NCI-H82 treated with DMSO at 0.1 percent for 48 hours (cell line): ENCODE measurements at regions not wholly inside any gene's neighbourhood (a gene's known extent, or its start where the extent isn't known, plus 50 kb on each side); places are given as distances from the start of the nearest gene placed in this dataset.
"Not testable (repeated sequence)": the region's sequence is repeated elsewhere in the genome, so short reads cannot be mapped to it uniquely, and the experiment has no call there.

Experiments
- DNase-seq: peaks from one replicate; lab custom pipeline; 2025; ENCODE audit not compliant: unreplicated experiment; lab: John Stamatoyannopoulos, UW

DNA sequence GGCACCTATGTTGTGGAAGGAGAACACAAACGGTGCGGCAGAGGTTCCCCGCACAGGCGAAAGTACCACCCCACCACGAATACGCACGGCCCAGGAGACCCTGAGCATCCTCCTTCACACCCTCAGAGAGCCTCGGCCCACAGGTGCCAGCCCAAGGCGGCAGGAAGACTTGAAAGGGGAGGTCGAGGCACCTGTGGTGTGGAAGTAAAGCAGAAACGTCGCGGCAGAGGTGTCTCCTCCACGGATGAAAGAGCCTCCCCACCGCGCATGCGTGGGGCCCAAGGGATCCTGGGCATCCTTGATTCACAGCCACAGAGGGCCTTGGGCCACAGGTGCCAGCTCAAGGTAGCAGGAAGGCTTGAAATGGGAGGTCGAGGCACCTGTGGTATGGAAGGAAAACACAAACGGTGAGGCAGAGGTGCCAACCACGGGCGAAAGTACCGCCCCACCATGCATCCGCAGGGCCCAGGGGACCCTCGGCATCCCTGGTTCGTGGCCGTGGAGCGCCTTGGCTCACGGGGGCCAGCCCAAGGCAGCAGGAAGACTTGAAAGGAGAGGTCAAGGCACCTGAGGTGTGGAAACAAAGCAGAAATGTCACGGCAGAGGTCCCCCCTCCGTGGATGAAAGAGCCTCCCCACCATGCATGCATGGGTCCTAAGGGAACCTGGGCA, 380.1 kb downstream of the ALG10 start:
- DNase-seq, result no peak

DNA sequence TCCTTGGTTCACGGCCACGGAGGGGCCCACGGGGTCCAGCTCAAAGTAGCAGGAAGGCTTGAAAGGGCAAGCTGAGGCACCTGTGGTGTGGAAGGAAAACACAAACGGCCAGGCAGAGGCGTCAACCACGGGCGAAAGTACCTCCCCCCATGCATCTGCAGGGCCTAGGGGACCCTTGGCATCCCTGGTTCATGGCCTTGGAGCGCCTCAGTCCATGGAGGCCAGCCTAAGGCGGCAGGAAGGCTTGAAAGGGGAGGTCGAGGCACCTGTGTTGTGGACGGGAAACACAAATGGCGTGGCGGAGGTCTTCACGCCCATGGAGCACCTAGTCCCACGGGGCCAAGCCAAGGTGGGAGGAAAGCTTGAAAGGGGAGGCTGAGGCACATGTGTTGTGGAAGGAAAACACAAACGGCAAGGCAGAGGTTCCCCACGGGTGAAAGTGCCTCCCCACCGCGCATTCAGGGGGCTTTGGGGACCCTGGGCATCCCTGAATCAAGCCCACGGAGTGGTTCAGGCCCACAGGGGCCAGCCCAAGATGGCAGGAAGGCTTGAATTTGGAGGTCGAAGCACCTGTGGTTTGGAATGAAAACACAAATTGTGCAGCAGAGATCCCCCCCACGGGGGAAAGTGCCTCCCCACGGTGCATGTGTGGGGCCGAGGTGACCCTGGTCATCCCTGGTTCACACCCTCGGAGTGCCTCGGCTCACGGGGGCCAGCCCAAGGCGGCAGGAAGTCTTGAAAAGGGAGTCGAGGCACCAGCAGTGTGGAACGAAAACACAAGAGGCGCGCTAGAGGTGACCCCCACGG, 380.8 kb downstream of the ALG10 start:
- no peak for DNase-seq

DNA sequence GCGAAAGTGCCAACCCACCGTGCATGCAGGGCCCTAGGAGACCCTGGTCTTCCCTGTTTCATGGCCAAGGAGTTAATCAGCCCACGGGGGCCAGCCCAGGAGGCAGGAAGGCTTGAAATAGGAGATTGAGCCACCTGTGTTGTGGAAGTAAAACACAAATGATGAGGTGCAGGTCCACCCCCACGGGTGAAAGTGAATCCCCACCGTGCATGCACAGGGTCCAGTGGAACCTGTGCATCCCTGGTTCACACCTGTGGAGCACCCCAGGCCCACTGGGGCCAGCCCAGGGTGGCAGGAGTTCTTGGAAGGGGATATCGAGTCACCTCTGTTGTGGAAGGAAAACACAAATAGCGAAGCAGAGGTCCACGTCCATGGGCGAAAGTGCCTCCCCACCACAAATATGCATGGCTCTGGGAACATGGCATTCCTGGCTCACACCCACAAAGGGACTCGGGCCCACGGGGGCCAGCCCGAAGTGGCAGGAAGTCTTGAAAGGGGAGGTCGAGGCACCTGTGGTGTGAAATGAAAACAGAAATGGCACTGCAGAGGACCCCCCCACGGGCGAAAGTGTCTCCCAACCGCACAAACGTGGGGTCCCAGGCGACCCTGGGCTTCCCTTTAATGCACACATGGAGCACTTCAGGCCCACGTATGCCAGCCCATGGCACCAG, 381.5 kb downstream of the ALG10 start:
- DNase-seq, result no peak

DNA sequence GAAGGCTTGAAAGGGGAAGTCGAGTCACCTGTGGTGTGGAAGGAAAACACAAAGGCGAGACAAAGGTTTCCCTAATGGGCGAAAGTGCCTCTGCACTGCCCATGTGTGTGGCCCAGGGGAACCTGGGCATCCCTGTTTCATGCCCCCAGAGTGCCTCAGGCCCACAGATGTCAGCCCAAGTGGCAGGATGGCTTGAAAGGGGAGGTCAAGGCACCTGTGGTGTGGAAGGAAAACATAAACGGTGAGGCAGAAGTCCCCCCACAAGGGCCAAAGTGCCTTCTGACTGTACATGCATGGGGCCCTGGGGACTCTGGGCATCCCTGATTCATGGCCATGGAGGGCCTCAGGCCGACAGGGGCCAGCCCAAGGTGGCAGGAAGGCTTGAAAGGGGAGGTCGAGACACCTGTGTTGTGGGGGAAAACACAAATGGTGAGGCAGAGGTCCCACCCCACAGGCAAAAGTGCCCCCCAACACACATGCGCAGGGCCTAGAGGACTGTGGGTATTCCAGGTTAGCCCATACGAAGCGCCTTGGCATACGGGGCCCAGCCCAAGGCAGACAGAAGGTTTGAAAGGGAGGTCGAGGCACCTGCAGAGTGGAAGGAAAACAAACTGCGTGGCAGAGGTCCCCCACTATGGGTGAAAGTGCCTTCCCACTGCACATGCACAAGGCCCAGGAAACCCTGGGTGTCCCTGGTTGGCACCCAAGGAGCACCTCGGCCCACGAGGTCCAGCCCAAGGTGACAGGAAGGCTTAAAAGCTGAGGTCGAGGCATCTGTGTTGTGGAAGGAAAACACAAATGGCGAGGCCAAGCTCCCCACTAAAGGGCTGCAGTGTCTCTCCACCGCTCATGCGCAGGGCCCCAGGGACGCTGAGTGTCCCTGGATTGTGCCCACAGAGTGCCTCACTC, 382.3 kb downstream of the ALG10 start:
- DNase-seq, result no peak

- no peak for DNase-seq
These were observed 383.3 kb downstream of the ALG10 start for GRCh38 chr12:34405286-34406227.

DNA sequence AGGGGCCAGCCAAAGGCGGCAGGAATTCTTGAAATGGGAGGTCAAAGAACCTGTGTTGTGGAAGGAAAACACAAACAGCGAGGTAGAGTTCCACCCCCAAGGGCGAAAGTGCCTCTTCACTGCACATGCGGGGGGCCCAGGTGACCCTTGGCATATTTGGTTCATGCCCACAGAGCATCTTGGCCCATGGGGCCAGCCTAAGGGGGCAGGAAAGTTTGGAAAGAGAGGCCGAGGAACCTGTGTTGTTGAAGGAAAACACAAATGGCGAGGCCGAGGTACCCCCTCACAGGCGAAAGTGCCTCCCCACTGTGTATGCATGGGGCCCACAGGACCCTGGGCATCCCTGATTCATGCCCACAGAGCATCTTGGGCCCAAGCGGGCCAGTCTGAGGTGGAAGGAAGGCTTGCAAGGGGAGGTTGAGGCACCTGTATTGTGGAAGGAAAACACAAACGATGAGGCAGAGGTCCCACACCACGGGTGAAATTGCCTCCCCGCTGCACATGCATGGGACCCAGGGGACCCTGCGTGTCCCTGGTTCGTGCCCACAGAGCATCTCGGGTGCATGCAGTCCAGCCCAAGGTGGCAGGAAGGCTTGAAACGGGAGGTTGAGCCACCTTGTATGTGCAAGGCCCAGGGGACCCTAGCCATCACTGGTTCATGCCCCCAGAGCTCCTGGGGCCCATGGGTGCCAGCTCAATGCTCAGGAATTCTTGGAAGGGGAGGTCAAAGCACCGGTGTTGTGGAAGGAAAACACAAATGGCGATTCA, 384.1 kb downstream of the ALG10 start:
- no peak for DNase-seq

- DNase-seq, result no peak
These were observed 384.7 kb downstream of the ALG10 start for GRCh38 chr12:34406996-34407300.

- DNase-seq, result no peak
These were observed 385.5 kb downstream of the ALG10 start for GRCh38 chr12:34407813-34408212.

DNA sequence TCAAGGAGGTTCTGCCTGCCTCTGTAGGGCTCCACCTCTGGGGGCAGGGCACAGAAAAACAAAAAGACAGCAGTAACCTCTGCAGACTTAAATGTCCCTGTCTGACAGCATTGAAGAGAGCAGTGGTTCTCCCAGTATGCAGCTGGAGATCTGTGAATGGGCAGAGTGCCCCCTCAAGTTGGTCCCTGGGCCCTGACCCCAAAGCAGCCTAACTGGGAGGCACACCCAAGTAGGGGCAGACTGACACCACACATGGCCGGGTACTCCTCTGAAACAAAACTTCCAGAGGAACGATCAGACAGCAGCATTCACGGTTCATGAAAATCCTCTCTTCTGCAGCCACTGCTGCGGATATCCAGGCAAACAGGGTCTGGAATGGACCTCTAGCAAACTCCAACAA, 409.2 kb downstream of the ALG10 start:
- DNase-seq, result not testable (repeated sequence)
